ENCODE measurements at regions not wholly inside any gene's neighbourhood (a gene's known extent, or its start where the extent isn't known, plus 50 kb on each side); places are given as distances from the start of the nearest gene placed in this dataset.

GRCh38 chr3:168475704-168476103 is 380.0 kb upstream of the GOLIM4 start:
- intact Hi-C loops (cut with DNase I), result no loop called here
- Histone ChIP-seq H3K27ac (no peak overlapping the region), H3K9ac (ENCODE audit: low read depth in 2 of 2, low read length in 2 of 2) (no peak overlapping the region), H3K4me1 (no peaks in the 10 kb centered on the region), H3K36me3 (no peaks in the 10 kb centered on the region), H3K4me3 (no peak overlapping the region), H3K27me3 (no peaks in the 10 kb centered on the region), H3K9me3 (no peaks in the 10 kb centered on the region)
- no peak for DNase-seq
- no peak for TF ChIP-seq CTCF (IDR thresholded peaks at IDR 0.05)

GRCh38 chr3:168473334-168473890 is 377.7 kb upstream of the GOLIM4 start:
- no peaks in the 10 kb centered on the region for H3K4me1 ChIP-seq
- H3K27me3 ChIP-seq, result no peaks in the 10 kb centered on the region
- DNase-seq, result no peak
- no peak overlapping the region for H3K4me3 ChIP-seq
- intact Hi-C loops (cut with DNase I), result no loop called here
- no peaks in the 10 kb centered on the region for H3K36me3 ChIP-seq
- no peak for TF ChIP-seq CTCF (IDR thresholded peaks at IDR 0.05)
- H3K9me3 ChIP-seq, result no peaks in the 10 kb centered on the region
- no peak overlapping the region for H3K27ac ChIP-seq
- no peak overlapping the region for H3K9ac ChIP-seq (ENCODE audit: low read depth in 2 of 2, low read length in 2 of 2)

DNA sequence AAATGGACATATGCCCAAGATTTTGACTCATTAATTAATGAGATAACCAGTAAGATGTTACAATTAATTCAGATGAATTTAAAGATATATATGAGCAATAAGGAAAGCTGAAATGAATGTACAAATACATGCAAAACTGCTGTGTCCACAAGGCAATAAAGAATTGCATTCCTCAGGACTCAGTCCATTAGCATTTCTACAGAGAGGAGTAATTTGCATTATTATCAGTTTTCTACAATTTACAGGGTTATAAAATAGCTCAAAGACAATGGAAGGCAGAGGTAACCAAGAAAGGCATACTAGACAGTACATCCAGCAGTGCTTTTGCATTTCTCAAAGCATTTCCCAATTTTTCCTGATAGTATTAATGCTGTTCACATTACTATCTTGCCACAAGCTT is 377.1 kb upstream of the GOLIM4 start:
- intact Hi-C loops (cut with DNase I), result no loop called here
- no peak for TF ChIP-seq CTCF (IDR thresholded peaks at IDR 0.05)

GRCh38 chr3:168470380-168470779 is 374.7 kb upstream of the GOLIM4 start:
- H3K9ac ChIP-seq (ENCODE audit: low read depth in 2 of 2, low read length in 2 of 2), result no peak overlapping the region
- H3K4me3 ChIP-seq, result no peak overlapping the region
- no peaks in the 10 kb centered on the region for H3K9me3 ChIP-seq
- no peaks in the 10 kb centered on the region for H3K36me3 ChIP-seq
- intact Hi-C loops (cut with DNase I), result no loop called here
- H3K4me1 ChIP-seq, result no peaks in the 10 kb centered on the region
- no peak for TF ChIP-seq CTCF (IDR thresholded peaks at IDR 0.05)
- no peak for DNase-seq
- H3K27me3 ChIP-seq, result no peaks in the 10 kb centered on the region
- H3K27ac ChIP-seq, result no peak overlapping the region

More for the DNA sequence above, 377.1 kb upstream of the GOLIM4 start:
- Histone ChIP-seq H3K27me3 (no peaks in the 10 kb centered on the region), H3K4me3 (no peak overlapping the region), H3K36me3 (no peaks in the 10 kb centered on the region), H3K9me3 (no peaks in the 10 kb centered on the region), H3K9ac (ENCODE audit: low read depth in 2 of 2, low read length in 2 of 2) (no peak overlapping the region), H3K4me1 (no peaks in the 10 kb centered on the region), H3K27ac (no peak overlapping the region)
- no peak for DNase-seq

GRCh38 chr3:168469436-168469835 is 373.7 kb upstream of the GOLIM4 start:
- Histone ChIP-seq H3K36me3 (no peaks in the 10 kb centered on the region), H3K27ac (no peak overlapping the region), H3K4me1 (no peaks in the 10 kb centered on the region), H3K9me3 (no peaks in the 10 kb centered on the region), H3K4me3 (no peak overlapping the region), H3K9ac (ENCODE audit: low read depth in 2 of 2, low read length in 2 of 2) (no peak overlapping the region), H3K27me3 (no peaks in the 10 kb centered on the region)
- intact Hi-C loops (cut with DNase I), result loop anchor here (5.0 kb wide), 1 partner anchor 257 kb away; no protein-coding TSS in a partner anchor
- TF ChIP-seq CTCF (IDR thresholded peaks at IDR 0.05), result no peak
- DNase-seq, result no peak
